Mesendoderm (in vitro differentiated cells): ENCODE measurements at regions not wholly inside any gene's neighbourhood (a gene's known extent, or its start where the extent isn't known, plus 50 kb on each side); places are given as distances from the start of the nearest gene placed in this dataset.

Experiments
- DNase-seq: peaks from one replicate; pipeline ENCODE4 v3.0.0; 2013
- H2AK5ac ChIP-seq: 2 replicates; pipeline ENCODE4 v1.6.1; 2013; ENCODE audit warnings: low read length, inconsistent platforms
- H2BK120ac ChIP-seq: 2 replicates; pipeline ENCODE4 v1.6.1; 2013; ENCODE audit warnings: low read depth, mild to moderate bottlenecking, low read length, moderate library complexity, mixed read lengths
- H2BK15ac ChIP-seq: replicated peaks from 2 replicates; pipeline ENCODE4 v1.6.1; 2013; ENCODE audit warnings: low read depth, mild to moderate bottlenecking, moderate library complexity
- H2BK5ac ChIP-seq: 2 replicates; pipeline ENCODE4 v1.6.1; 2013; ENCODE audit warnings: low read length, inconsistent platforms
- H3K18ac ChIP-seq: 2 replicates; pipeline ENCODE4 v1.6.1; 2013; ENCODE audit warnings: mild to moderate bottlenecking, low read length, mixed read lengths
- H3K23ac ChIP-seq: one replicate; pipeline ENCODE4 v1.6.1; 2013; ENCODE audit warnings: low read length
- H3K27ac ChIP-seq: 2 replicates; pipeline ENCODE4 v1.5.1; 2013; ENCODE audit warnings: low read depth, mild to moderate bottlenecking, inconsistent platforms, low read length, moderate library complexity
- H3K27me3 ChIP-seq: 2 replicates; pipeline ENCODE4 v1.6.1; 2013; ENCODE audit warnings: low read length, control low read depth, mild to moderate bottlenecking, inconsistent platforms; ENCODE audit not compliant: insufficient read depth, poor library complexity
- H3K36me3 ChIP-seq: 2 replicates; pipeline ENCODE4 v1.6.1; 2013; ENCODE audit warnings: low read length, inconsistent platforms; ENCODE audit not compliant: control insufficient read depth, insufficient read depth
- H3K4ac ChIP-seq: one replicate; pipeline ENCODE4 v1.6.1; 2013; ENCODE audit warnings: low read depth, mild to moderate bottlenecking, low read length, moderate library complexity
- H3K4me1 ChIP-seq: 2 replicates; pipeline ENCODE4 v1.6.1; 2013; ENCODE audit warnings: low read depth, low read length, inconsistent platforms; ENCODE audit not compliant: control insufficient read depth
- H3K4me2 ChIP-seq: 2 replicates; pipeline ENCODE4 v1.6.1; 2013; ENCODE audit warnings: low read length
- H3K4me3 ChIP-seq: 2 replicates; pipeline ENCODE4 v1.5.1; 2013; ENCODE audit warnings: mild to moderate bottlenecking, low read length
- H3K56ac ChIP-seq: one replicate; pipeline ENCODE4 v1.6.1; 2013; ENCODE audit warnings: low read length
- H3K79me1 ChIP-seq: 2 replicates; pipeline ENCODE4 v1.6.1; 2013; ENCODE audit warnings: low read length, inconsistent platforms
- H3K79me2 ChIP-seq: 2 replicates; pipeline ENCODE4 v1.6.1; 2013; ENCODE audit warnings: mild to moderate bottlenecking, low read length; ENCODE audit not compliant: control insufficient read depth, insufficient read depth
- H3K9ac ChIP-seq: 2 replicates; pipeline ENCODE4 v1.6.1; 2013; ENCODE audit warnings: low read length, inconsistent platforms
- H4K5ac ChIP-seq: one replicate; pipeline ENCODE4 v1.6.1; 2013; ENCODE audit warnings: low read length
- H4K8ac ChIP-seq: one replicate; pipeline ENCODE4 v1.6.1; 2013; ENCODE audit warnings: low read depth, mild to moderate bottlenecking, control low read depth, low read length, moderate library complexity
- WGBS: extraction: QIAGEN DNeasy Blood & Tissue Kit; methylation state at CpG from one replicate; pipeline ENCODE4 v1.1.7; 2013; ENCODE audit warnings: low lambda C conversion rate, missing lambda C conversion rate; ENCODE audit not compliant: insufficient coverage; ENCODE audit errors: extremely low coverage; 5-methylcytosine and 5-hydroxymethylcytosine counted together

GRCh38 chr13:23953860-23954512 lies 56.7 kb upstream of the C1QTNF9B start:
- Histone ChIP-seq H3K36me3 (no peaks in the 10 kb centered on the region), H3K79me1 (no peaks in the 10 kb centered on the region), H3K18ac (no peak overlapping the region), H3K23ac (no peak overlapping the region), H2BK5ac (no peak overlapping the region), H2BK120ac (no peak overlapping the region), H3K4ac (no peak overlapping the region), H3K56ac (no peak overlapping the region), H3K4me1 (no peaks in the 10 kb centered on the region), H3K4me2 (no peak overlapping the region), H3K27me3 (no peaks in the 10 kb centered on the region), H4K5ac (no peak overlapping the region), H2BK15ac (no peak overlapping the region), H3K4me3 (no peak overlapping the region), H3K79me2 (no peaks in the 10 kb centered on the region), H3K27ac (no peak overlapping the region), H3K9ac (no peak overlapping the region), H2AK5ac (no peak overlapping the region), H4K8ac (no peak overlapping the region)
- no peak for DNase-seq
- WGBS = no CpG with 5 or more reads among the region's 20 CpGs

- H2AK5ac ChIP-seq = no peak overlapping the region
- no peak overlapping the region for H3K4me2 ChIP-seq
- no peak for DNase-seq
- H3K4me3 ChIP-seq = no peak overlapping the region
- no peaks in the 10 kb centered on the region for H3K4me1 ChIP-seq
- no peak overlapping the region for H3K23ac ChIP-seq
- no peaks in the 10 kb centered on the region for H3K79me2 ChIP-seq
- no peak overlapping the region for H4K8ac ChIP-seq
- H3K18ac ChIP-seq = no peak overlapping the region
- H3K27me3 ChIP-seq = no peaks in the 10 kb centered on the region
- no peak overlapping the region for H3K4ac ChIP-seq
- H2BK120ac ChIP-seq = no peak overlapping the region
- no peak overlapping the region for H2BK15ac ChIP-seq
- no peak overlapping the region for H2BK5ac ChIP-seq
- no peak overlapping the region for H4K5ac ChIP-seq
- no CpG with 5 or more reads among the region's 4 CpGs for WGBS
- no peak overlapping the region for H3K9ac ChIP-seq
- no peak overlapping the region for H3K56ac ChIP-seq
- H3K79me1 ChIP-seq = no peaks in the 10 kb centered on the region
- H3K36me3 ChIP-seq = no peaks in the 10 kb centered on the region
- H3K27ac ChIP-seq = no peak overlapping the region
Measured at GRCh38 chr13:23955064-23955463, 57.8 kb upstream of the C1QTNF9B start.

- Histone ChIP-seq H3K4me3 (no peak overlapping the region), H3K79me1 (no peaks in the 10 kb centered on the region), H2AK5ac (no peak overlapping the region), H4K8ac (no peak overlapping the region), H4K5ac (no peak overlapping the region), H2BK120ac (no peak overlapping the region), H3K27ac (no peak overlapping the region), H2BK15ac (no peak overlapping the region), H3K79me2 (no peaks in the 10 kb centered on the region), H3K23ac (no peak overlapping the region), H3K9ac (no peak overlapping the region), H3K4ac (no peak overlapping the region), H3K4me1 (no peaks in the 10 kb centered on the region), H3K18ac (no peak overlapping the region), H3K36me3 (no peaks in the 10 kb centered on the region), H2BK5ac (no peak overlapping the region), H3K4me2 (no peak overlapping the region), H3K56ac (no peak overlapping the region), H3K27me3 (no peaks in the 10 kb centered on the region)
- DNase-seq = no peak
- no CpG with 5 or more reads among the region's 4 CpGs for WGBS
Measured at GRCh38 chr13:23956106-23956505, 58.8 kb upstream of the C1QTNF9B start.

- H3K56ac ChIP-seq = no peak overlapping the region
- H3K79me1 ChIP-seq = no peaks in the 10 kb centered on the region
- H3K4me1 ChIP-seq = no peaks in the 10 kb centered on the region
- no peak overlapping the region for H4K5ac ChIP-seq
- H2BK5ac ChIP-seq = no peak overlapping the region
- no peak overlapping the region for H2BK120ac ChIP-seq
- no peak overlapping the region for H3K4me3 ChIP-seq
- no peaks in the 10 kb centered on the region for H3K27me3 ChIP-seq
- H3K9ac ChIP-seq = no peak overlapping the region
- H3K23ac ChIP-seq = no peak overlapping the region
- H3K27ac ChIP-seq = no peak overlapping the region
- H3K4me2 ChIP-seq = no peak overlapping the region
- no peaks in the 10 kb centered on the region for H3K79me2 ChIP-seq
- no CpG with 5 or more reads among the region's 4 CpGs for WGBS
- H3K18ac ChIP-seq = no peak overlapping the region
- no peak for DNase-seq
- no peak overlapping the region for H2AK5ac ChIP-seq
- no peak overlapping the region for H4K8ac ChIP-seq
- no peaks in the 10 kb centered on the region for H3K36me3 ChIP-seq
- no peak overlapping the region for H2BK15ac ChIP-seq
- no peak overlapping the region for H3K4ac ChIP-seq
Measured at GRCh38 chr13:23957981-23958380, 60.7 kb upstream of the C1QTNF9B start.

- Histone ChIP-seq H2BK15ac (no peak overlapping the region), H3K4ac (no peak overlapping the region), H4K8ac (no peak overlapping the region), H2BK120ac (no peak overlapping the region), H2BK5ac (no peak overlapping the region), H3K4me2 (no peak overlapping the region), H3K36me3 (no peaks in the 10 kb centered on the region), H3K23ac (no peak overlapping the region), H3K79me2 (no peaks in the 10 kb centered on the region), H3K27me3 (no peaks in the 10 kb centered on the region), H4K5ac (no peak overlapping the region), H3K18ac (no peak overlapping the region), H3K4me3 (no peak overlapping the region), H3K79me1 (no peaks in the 10 kb centered on the region), H3K56ac (no peak overlapping the region), H3K9ac (no peak overlapping the region), H3K4me1 (no peaks in the 10 kb centered on the region), H2AK5ac (no peak overlapping the region), H3K27ac (no peak overlapping the region)
- DNase-seq = no peak
- WGBS = no CpG with 5 or more reads among the region's 2 CpGs
Measured at GRCh38 chr13:23959231-23959862, 62.0 kb upstream of the C1QTNF9B start.
